22Rv1 (cell line): ENCODE measurements at regions not wholly inside any gene's neighbourhood (a gene's known extent, or its start where the extent isn't known, plus 50 kb on each side); places are given as distances from the start of the nearest gene placed in this dataset.
"Not testable (repeated sequence)": the region's sequence is repeated elsewhere in the genome, so short reads cannot be mapped to it uniquely, and the experiment has no call there.

Experiments
- ZFX ChIP-seq: fragments of 450-650 bp; IDR thresholded peaks from 2 replicates; pipeline ENCODE4 v1.6.1; 2017; ENCODE audit warnings: antibody characterized with exemption, borderline replicate concordance
- TF ChIP-seq, protein P1 (sequence below): fragments of 450-650 bp; IDR thresholded peaks from 2 replicates; pipeline ENCODE4 v1.5.1; 2017; ENCODE audit warnings: mild to moderate bottlenecking

- TF ChIP-seq, protein P1, sequence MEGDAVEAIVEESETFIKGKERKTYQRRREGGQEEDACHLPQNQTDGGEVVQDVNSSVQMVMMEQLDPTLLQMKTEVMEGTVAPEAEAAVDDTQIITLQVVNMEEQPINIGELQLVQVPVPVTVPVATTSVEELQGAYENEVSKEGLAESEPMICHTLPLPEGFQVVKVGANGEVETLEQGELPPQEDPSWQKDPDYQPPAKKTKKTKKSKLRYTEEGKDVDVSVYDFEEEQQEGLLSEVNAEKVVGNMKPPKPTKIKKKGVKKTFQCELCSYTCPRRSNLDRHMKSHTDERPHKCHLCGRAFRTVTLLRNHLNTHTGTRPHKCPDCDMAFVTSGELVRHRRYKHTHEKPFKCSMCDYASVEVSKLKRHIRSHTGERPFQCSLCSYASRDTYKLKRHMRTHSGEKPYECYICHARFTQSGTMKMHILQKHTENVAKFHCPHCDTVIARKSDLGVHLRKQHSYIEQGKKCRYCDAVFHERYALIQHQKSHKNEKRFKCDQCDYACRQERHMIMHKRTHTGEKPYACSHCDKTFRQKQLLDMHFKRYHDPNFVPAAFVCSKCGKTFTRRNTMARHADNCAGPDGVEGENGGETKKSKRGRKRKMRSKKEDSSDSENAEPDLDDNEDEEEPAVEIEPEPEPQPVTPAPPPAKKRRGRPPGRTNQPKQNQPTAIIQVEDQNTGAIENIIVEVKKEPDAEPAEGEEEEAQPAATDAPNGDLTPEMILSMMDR = not testable (repeated sequence)
- TF ChIP-seq ZFX = not testable (repeated sequence)
These were observed 122.9 kb upstream of the PHYHIPL start for GRCh38 chr10:59053502-59053901.
